Astrocyte of the spinal cord (primary cell): ENCODE measurements at regions not wholly inside any gene's neighbourhood (a gene's known extent, or its start where the extent isn't known, plus 50 kb on each side); places are given as distances from the start of the nearest gene placed in this dataset.

Experiments used
- DNase-seq: peaks from one replicate; pipeline ENCODE4 v3.0.0; 2011; ENCODE audit warnings: low read depth, low spot score
- H3K4me3 ChIP-seq: 2 replicates; pipeline ENCODE4 v1.5.1; 2011; ENCODE audit warnings: low read depth, mild to moderate bottlenecking, low read length, moderate library complexity
- CTCF ChIP-seq: IDR thresholded peaks from 2 replicates; pipeline ENCODE4 v1.5.1; 2012; ENCODE audit warnings: low read depth, mild to moderate bottlenecking, low read length, inconsistent platforms
- in situ Hi-C: cut with HindIII; loops from 2 replicates; pipeline ENCODE4 v1.10.0; 2017; ENCODE audit warnings: low sequenced_read_pairs

- in situ Hi-C loops, result no loop called here
- DNase-seq, result no peak
- no peak for TF ChIP-seq CTCF
- H3K4me3 ChIP-seq, result no peak overlapping the region
These were observed 100.9 kb upstream of the ATP6AP2 start for GRCh38 chrX:40479777-40480318.

DNA sequence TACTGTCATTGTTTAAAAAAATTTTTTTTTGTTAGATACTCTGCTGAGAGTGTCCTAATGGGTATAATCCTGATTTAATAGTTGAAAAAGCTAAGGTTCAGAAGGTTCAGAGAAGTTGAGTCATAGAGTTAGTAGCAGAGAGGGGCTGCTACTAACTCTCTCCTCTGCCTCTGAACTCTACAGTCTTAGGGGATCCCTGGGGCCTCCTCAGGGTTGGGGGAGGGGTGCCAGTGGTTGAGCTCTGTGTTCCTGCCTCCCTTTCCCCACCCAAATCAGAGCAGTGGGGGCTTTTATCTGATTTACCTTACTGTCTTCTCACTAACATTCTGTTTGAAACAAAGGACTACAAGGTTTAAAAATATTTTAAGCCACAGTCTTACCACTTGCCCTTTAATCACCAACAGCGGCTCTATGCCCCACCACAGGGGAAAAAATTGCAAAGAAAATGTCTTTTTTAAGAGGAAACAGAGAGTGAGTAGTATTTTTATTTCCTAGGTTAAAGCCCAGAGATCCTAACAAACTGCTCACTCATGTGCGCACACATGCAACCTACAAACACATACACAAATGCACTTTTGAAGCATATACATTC, 102.2 kb upstream of the ATP6AP2 start:
- no peak for TF ChIP-seq CTCF
- in situ Hi-C loops, result no loop called here
- H3K4me3 ChIP-seq, result no peak overlapping the region

GRCh38 chrX:40476958-40477357, 103.8 kb upstream of the ATP6AP2 start:
- no peak overlapping the region for H3K4me3 ChIP-seq
- DNase-seq, result no peak
- no peak for TF ChIP-seq CTCF
- in situ Hi-C loops, result no loop called here

More for the DNA sequence above, 102.2 kb upstream of the ATP6AP2 start:
- no peak for DNase-seq

DNA sequence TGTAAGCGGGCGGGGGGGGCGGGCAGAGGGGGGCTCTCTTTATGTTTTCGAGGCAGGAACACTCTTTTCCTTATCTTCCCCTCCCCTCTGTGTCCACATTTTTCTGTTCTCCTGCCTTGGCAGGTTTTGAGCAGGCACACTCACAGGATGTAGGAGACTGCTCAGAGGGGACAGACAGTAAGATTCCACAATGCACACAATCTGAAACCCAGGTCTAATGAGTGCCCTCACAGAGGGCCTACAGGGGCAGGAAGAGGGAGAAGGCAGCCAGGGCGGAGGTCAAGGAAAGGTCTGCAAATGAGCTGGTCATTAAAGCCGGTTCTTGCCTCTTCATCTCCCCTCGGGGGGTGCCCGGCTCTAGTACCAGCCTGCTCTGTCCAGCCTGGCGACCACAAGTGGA, 106.1 kb upstream of the ATP6AP2 start:
- no peak for TF ChIP-seq CTCF
- in situ Hi-C loops, result no loop called here
- no peak overlapping the region for H3K4me3 ChIP-seq
- no peak for DNase-seq

GRCh38 chrX:40474205-40474626, 106.6 kb upstream of the ATP6AP2 start:
- in situ Hi-C loops, result no loop called here
- no peak overlapping the region for H3K4me3 ChIP-seq
- DNase-seq, result peak; percentile 44
- TF ChIP-seq CTCF, result no peak

- no peak for TF ChIP-seq CTCF
- DNase-seq, result no peak
- H3K4me3 ChIP-seq, result no peak overlapping the region
- in situ Hi-C loops, result no loop called here
These were observed 107.1 kb upstream of the ATP6AP2 start for GRCh38 chrX:40473460-40474204.
